ENCODE measurements at regions not wholly inside any gene's neighbourhood (a gene's known extent, or its start where the extent isn't known, plus 50 kb on each side); places are given as distances from the start of the nearest gene placed in this dataset.
"Not testable (repeated sequence)": the region's sequence is repeated elsewhere in the genome, so short reads cannot be mapped to it uniquely, and the experiment has no call there.

GRCh38 chr12:127797918-127798317 is 469.1 kb upstream of the TMEM132C start:
- TF ChIP-seq, protein P1, sequence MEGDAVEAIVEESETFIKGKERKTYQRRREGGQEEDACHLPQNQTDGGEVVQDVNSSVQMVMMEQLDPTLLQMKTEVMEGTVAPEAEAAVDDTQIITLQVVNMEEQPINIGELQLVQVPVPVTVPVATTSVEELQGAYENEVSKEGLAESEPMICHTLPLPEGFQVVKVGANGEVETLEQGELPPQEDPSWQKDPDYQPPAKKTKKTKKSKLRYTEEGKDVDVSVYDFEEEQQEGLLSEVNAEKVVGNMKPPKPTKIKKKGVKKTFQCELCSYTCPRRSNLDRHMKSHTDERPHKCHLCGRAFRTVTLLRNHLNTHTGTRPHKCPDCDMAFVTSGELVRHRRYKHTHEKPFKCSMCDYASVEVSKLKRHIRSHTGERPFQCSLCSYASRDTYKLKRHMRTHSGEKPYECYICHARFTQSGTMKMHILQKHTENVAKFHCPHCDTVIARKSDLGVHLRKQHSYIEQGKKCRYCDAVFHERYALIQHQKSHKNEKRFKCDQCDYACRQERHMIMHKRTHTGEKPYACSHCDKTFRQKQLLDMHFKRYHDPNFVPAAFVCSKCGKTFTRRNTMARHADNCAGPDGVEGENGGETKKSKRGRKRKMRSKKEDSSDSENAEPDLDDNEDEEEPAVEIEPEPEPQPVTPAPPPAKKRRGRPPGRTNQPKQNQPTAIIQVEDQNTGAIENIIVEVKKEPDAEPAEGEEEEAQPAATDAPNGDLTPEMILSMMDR (conservative IDR thresholded peaks at IDR 0.05): no peak
- H3K27ac ChIP-seq: no peak overlapping the region

DNA sequence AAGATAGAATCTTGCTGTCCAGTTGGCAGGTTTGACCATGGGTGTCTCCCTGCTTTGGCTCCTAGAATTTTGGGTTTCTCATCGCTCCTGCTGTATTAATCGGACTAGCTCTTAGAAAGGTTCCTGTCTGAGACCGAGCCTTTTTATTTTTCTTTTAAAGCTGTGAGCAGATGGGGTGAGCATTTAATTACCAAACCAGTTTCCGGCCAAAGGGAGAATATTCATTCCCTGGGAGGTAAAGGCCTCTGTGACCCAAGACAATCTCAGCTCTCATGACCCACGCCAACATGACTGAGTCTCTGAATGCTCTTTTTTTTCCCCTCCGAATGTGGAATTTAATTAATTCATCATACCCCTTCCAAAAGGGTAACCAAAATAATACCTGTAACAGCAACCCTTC is 464.7 kb upstream of the TMEM132C start:
- no peak overlapping the region for H3K27ac ChIP-seq
- TF ChIP-seq, protein P1 (conservative IDR thresholded peaks at IDR 0.05): no peak

DNA sequence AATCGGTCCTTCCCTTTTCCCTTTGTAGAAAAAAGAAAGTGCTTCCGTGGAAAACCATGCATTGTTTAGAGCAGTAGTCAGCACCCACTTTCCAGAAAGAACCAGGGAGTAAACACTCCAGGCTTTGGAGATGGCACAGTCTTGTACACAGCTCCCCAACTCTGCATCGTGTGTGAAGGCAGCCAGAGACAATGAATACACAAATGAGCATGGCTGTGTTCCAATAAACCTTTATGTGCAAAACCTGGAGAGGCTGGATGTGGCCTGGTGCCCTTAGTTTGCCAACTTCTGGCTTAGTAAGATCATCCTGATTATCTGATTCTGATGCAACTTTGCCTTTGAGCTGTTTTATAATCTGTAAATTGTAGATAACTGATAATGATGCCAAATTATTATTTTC is 463.4 kb upstream of the TMEM132C start:
- no peak overlapping the region for H3K27ac ChIP-seq
- TF ChIP-seq, protein P1 (conservative IDR thresholded peaks at IDR 0.05): no peak

- no peak overlapping the region for H3K27ac ChIP-seq
These were observed 457.7 kb upstream of the TMEM132C start for GRCh38 chr12:127809275-127809674.

DNA sequence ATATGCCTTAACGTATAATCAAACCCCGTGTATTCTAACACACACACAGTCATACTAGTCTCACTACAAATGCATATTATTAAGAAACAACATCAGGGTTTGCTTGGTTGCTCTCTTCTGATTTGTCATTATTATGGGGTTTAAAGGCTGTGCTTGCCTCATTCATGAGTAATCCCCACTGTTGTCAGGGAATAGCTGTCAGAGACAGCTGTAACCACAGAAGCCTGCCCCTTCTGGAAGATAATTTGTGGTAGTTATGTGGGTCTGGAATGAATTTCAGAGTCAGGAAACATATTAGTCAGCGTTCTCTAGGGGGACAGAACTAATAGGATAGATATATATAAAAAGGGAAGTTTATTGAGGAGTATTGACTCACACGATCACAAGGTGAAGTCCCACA is 456.9 kb upstream of the TMEM132C start:
- TF ChIP-seq, protein P1 (conservative IDR thresholded peaks at IDR 0.05): no peak
- H3K27ac ChIP-seq: no peak overlapping the region

More at GRCh38 chr12:127809275-127809674, 457.7 kb upstream of the TMEM132C start:
- TF ChIP-seq, protein P1 (conservative IDR thresholded peaks at IDR 0.05): no peak

DNA sequence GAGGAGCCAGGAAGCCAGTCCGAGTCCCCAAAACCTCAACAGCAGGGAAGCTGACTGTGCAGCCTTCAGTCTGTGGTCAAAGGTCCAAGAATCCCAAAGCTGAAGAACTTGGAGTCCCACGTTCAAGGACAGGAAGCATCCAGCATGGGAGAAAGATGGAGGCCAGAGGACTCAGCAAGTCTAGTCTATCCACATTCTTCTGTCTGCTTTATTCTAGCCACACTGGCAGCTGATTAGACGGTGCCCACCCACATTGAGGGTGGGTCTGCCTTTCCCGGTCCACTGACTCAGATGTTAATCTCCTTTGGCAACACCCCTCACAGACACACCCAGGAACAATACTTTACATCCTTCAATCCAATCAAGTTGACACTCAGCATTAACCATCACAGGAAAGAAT is 456.5 kb upstream of the TMEM132C start:
- H3K27ac ChIP-seq: not testable (repeated sequence)

DNA sequence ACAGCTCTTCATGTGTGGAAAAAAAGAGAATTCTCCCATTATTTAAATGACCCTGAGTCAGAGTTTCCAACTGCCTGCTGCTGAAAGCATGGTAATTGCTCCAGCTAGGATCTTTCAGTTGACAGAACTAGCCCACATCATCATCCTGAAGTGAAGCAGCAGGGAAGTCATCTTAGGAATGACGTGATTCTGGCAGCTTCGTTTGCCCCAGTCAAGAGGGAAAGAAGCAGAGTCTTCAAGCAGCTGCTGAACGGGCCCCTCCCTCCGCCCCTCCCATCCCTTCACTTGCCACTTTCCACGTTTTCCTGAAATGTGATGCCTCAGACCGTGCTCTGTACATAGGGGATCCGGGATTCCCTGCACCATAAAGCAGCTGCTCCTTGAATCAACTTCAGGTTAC is 455.0 kb upstream of the TMEM132C start:
- TF ChIP-seq, protein P1 (conservative IDR thresholded peaks at IDR 0.05): no peak
- H3K27ac ChIP-seq: no peak overlapping the region

DNA sequence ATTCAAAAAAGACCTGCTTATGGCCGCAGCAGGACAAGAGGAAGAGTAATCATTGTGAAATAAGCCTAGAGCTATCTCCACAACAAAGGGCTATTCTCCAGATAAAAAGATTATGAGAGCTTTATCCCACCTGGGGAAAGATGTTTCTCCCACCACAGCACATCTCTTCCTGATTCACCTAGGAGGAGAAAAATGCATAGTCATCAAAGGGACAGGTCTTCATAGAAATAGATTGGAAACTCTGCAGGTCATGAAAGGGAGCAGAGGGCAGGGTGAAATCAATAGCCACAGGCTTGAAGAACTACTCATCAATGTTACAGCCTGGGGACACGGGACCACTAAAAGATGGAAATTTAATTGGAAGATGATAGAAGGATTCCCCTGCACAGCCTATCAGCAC is 453.8 kb upstream of the TMEM132C start:
- TF ChIP-seq, protein P1 (conservative IDR thresholded peaks at IDR 0.05): no peak
- no peak overlapping the region for H3K27ac ChIP-seq

All from VCaP (cell line).